IMR-90 (cell line): ENCODE measurements at regions not wholly inside any gene's neighbourhood (a gene's known extent, or its start where the extent isn't known, plus 50 kb on each side); places are given as distances from the start of the nearest gene placed in this dataset.

Experiments used
- ATAC-seq: fragments of 200-7000 bp; cut with Tn5 transposase; 2 replicates; pipeline ENCODE4 v1.9.1; 2020; ENCODE audit warnings: low read depth, mild to moderate bottlenecking, moderate library complexity
- BruUV-seq: library from RNA; stranded (reverse); fragments of 400-500 nt; replicated peaks from 2 replicates; lab custom pipeline; 2021; lab: Mats Ljungman, UMichigan
- CTCF ChIA-PET: fragments of 300-600 bp; formaldehyde crosslinking; extraction: SDS; loops from one replicate; lab custom pipeline; 2021; ENCODE audit warnings: antibody characterized with exemption; lab: Yijun Ruan, JAX
- POLR2A ChIA-PET: fragments of 300-600 bp; sonication (Branson Sonifier 250); formaldehyde crosslinking; loops from one replicate; lab custom pipeline; 2022; ENCODE audit warnings: antibody characterized with exemption; ENCODE audit not compliant: unreplicated experiment; lab: Charles Lee
- DNase-seq: peaks from one replicate; pipeline ENCODE4 v3.0.0; 2013
- H2AFZ ChIP-seq: replicated peaks from 2 replicates; pipeline ENCODE3; 2013; ENCODE audit warnings: low read length, mild to moderate bottlenecking; ENCODE audit not compliant: poor library complexity
- H2AK5ac ChIP-seq: 2 replicates; pipeline ENCODE4 v1.6.1; 2013; ENCODE audit warnings: low read depth, low read length, inconsistent platforms
- H2AK9ac ChIP-seq: replicated peaks from 2 replicates; pipeline ENCODE3; 2013; ENCODE audit warnings: mild to moderate bottlenecking, low read depth, low read length, moderate library complexity; ENCODE audit not compliant: poor library complexity
- H2BK120ac ChIP-seq: 2 replicates; pipeline ENCODE4 v1.6.1; 2013; ENCODE audit warnings: low read depth, low read length, inconsistent platforms
- H2BK15ac ChIP-seq: 3 replicates; pipeline ENCODE4 v1.6.1; 2013; ENCODE audit warnings: low read depth, low read length, inconsistent platforms
- H2BK20ac ChIP-seq: 2 replicates; pipeline ENCODE4 v1.6.1; 2013; ENCODE audit warnings: low read depth, mild to moderate bottlenecking, inconsistent platforms, low read length, moderate library complexity
- H2BK5ac ChIP-seq: 2 replicates; pipeline ENCODE4 v1.6.1; 2013; ENCODE audit warnings: mild to moderate bottlenecking, low read depth, low read length, inconsistent platforms; ENCODE audit not compliant: poor library complexity, severe bottlenecking
- H3K14ac ChIP-seq: replicated peaks from 2 replicates; pipeline ENCODE4 v1.6.1; 2013; ENCODE audit warnings: low read depth, low read length, inconsistent platforms
- H3K18ac ChIP-seq: 2 replicates; pipeline ENCODE4 v1.6.1; 2013; ENCODE audit warnings: low read depth, low read length, control low read depth
- H3K23ac ChIP-seq: 2 replicates; pipeline ENCODE4 v1.6.1; 2013; ENCODE audit warnings: low read depth, low read length, inconsistent platforms
- H3K27ac ChIP-seq: 2 replicates; pipeline ENCODE4 v1.5.1; 2013; ENCODE audit warnings: mild to moderate bottlenecking, control low read depth, low read length; ENCODE audit not compliant: insufficient read depth
- H3K27me3 ChIP-seq: 2 replicates; pipeline ENCODE4 v1.6.1; 2013; ENCODE audit warnings: low read length; ENCODE audit not compliant: control insufficient read depth, insufficient read depth
- H3K36me3 ChIP-seq: 2 replicates; pipeline ENCODE4 v1.6.1; 2013; ENCODE audit warnings: low read length, mixed read lengths; ENCODE audit not compliant: control insufficient read depth, insufficient read depth
- H3K4ac ChIP-seq: 2 replicates; pipeline ENCODE4 v1.6.1; 2013; ENCODE audit warnings: low read depth, low read length, inconsistent platforms
- H3K4me1 ChIP-seq: 2 replicates; pipeline ENCODE4 v1.6.1; 2013; ENCODE audit warnings: low read length, mixed read lengths; ENCODE audit not compliant: control insufficient read depth, insufficient read depth
- H3K4me2 ChIP-seq: 2 replicates; pipeline ENCODE4 v1.6.1; 2013; ENCODE audit warnings: low read depth, mild to moderate bottlenecking, control low read depth, low read length, moderate library complexity
- H3K4me3 ChIP-seq: 2 replicates; pipeline ENCODE4 v1.5.1; 2013; ENCODE audit warnings: low read depth, mild to moderate bottlenecking, control low read depth, low read length, moderate library complexity; ENCODE audit not compliant: insufficient read depth
- H3K56ac ChIP-seq: 2 replicates; pipeline ENCODE4 v1.6.1; 2013; ENCODE audit warnings: low read length, inconsistent platforms; ENCODE audit not compliant: insufficient read depth; ENCODE audit errors: extremely low read depth
- H3K79me1 ChIP-seq, 2 experiments: 2 replicates each; pipeline ENCODE4 v1.6.1; 2013; ENCODE audit warnings: low read length in 2 of 2, inconsistent platforms in 1 of 2, low read depth in 1 of 2
- H3K9ac ChIP-seq: 2 replicates; pipeline ENCODE4 v1.6.1; 2013; ENCODE audit warnings: low read depth, low read length, control low read depth
- H3K9me1 ChIP-seq: 2 replicates; pipeline ENCODE4 v1.6.1; 2013; ENCODE audit warnings: low read length, inconsistent platforms; ENCODE audit not compliant: insufficient read depth
- H3K9me3 ChIP-seq: 2 replicates; pipeline ENCODE4 v1.6.1; 2013; ENCODE audit warnings: low read length; ENCODE audit not compliant: control insufficient read depth, insufficient read depth
- H4K20me1 ChIP-seq: 2 replicates; pipeline ENCODE4 v1.6.1; 2013; ENCODE audit warnings: low read length, inconsistent platforms; ENCODE audit not compliant: insufficient read depth
- H4K5ac ChIP-seq: 2 replicates; pipeline ENCODE4 v1.6.1; 2013; ENCODE audit warnings: mild to moderate bottlenecking, low read depth, low read length, control low read depth
- H4K8ac ChIP-seq, 2 experiments: 2 replicates each; pipeline ENCODE4 v1.6.1; 2013; ENCODE audit warnings: low read depth in 2 of 2, low read length in 2 of 2, control low read depth in 1 of 2, inconsistent platforms in 1 of 2
- H4K91ac ChIP-seq: 2 replicates; pipeline ENCODE4 v1.6.1; 2013; ENCODE audit warnings: low read depth, low read length, inconsistent platforms; ENCODE audit not compliant: insufficient read depth
- BHLHE40 ChIP-seq: fragments of 150-350 bp; IDR thresholded peaks from 2 replicates; pipeline ENCODE4 v1.6.1; 2016; ENCODE audit warnings: mild to moderate bottlenecking, low read depth, low read length
- CEBPB ChIP-seq: IDR thresholded peaks from 2 replicates; pipeline ENCODE4 v1.6.1; 2012; ENCODE audit warnings: low read depth, low read length, improper control_type of control experiment
- CHD1 ChIP-seq: IDR thresholded peaks from 2 replicates; pipeline ENCODE4 v1.6.1; 2012; ENCODE audit warnings: low read depth, low read length, improper control_type of control experiment
- CTCF ChIP-seq: conservative IDR thresholded peaks from 2 replicates; pipeline ENCODE4 v1.5.1; 2012; ENCODE audit warnings: mild to moderate bottlenecking, low read depth, low read length, improper control_type of control experiment
- FOS ChIP-seq: fragments of 150-350 bp; IDR thresholded peaks from 2 replicates; pipeline ENCODE4 v1.6.1; 2016; ENCODE audit warnings: low read depth, low read length
- POLR2A ChIP-seq: IDR thresholded peaks from 2 replicates; pipeline ENCODE4 v1.6.1; 2012; ENCODE audit warnings: mild to moderate bottlenecking, low read depth, low read length
- RCOR1 ChIP-seq: IDR thresholded peaks from 2 replicates; pipeline ENCODE4 v1.6.1; 2012; ENCODE audit warnings: mild to moderate bottlenecking, low read length, improper control_type of control experiment; ENCODE audit not compliant: insufficient replicate concordance
- RFX5 ChIP-seq: IDR thresholded peaks from 2 replicates; pipeline ENCODE4 v1.8.0; 2012; ENCODE audit warnings: low read depth, mild to moderate bottlenecking, low read length, moderate library complexity
- SMC3 ChIP-seq: fragments of 150-350 bp; IDR thresholded peaks from 2 replicates; pipeline ENCODE4 v1.6.1; 2016; ENCODE audit warnings: low read depth, mild to moderate bottlenecking, antibody characterized with exemption, low read length, moderate library complexity
- WGBS, 2 experiments: methylation state at CpG; one replicate each; pipeline versions ENCODE4 v1.1.5 to v1.1.7; 2013; ENCODE audit warnings: missing lambda C conversion rate in 2 of 2; ENCODE audit not compliant: insufficient read length in 1 of 2; ENCODE audit errors: extremely low coverage in 2 of 2; 5-methylcytosine and 5-hydroxymethylcytosine counted together
- dilution Hi-C: fragments of 300-500 bp; cut with HindIII; formaldehyde crosslinking; loops from one replicate; pipeline ENCODE4 v1.14.3; 2018; ENCODE audit warnings: low sequenced_read_pairs; ENCODE audit not compliant: unreplicated experiment
- in situ Hi-C: fragments of 300-500 bp; cut with MboI; formaldehyde crosslinking; loops from 3 replicates; pipeline ENCODE4 v1.14.3; 2019; ENCODE audit warnings: low sequenced_read_pairs, inconsistent platforms, mixed read lengths
- intact Hi-C: fragments of 100-400 bp; cut with micrococcal nuclease; formaldehyde crosslinking; loops from 2 replicates; pipeline ENCODE4 v1.10.0; 2022

- no peak overlapping the region for H3K4me2 ChIP-seq
- H4K5ac ChIP-seq, result no peak overlapping the region
- H3K4me1 ChIP-seq, result peaks cover 1% of the 10 kb centered on the region; the same call in 1 of the 2 replicates
- H2AFZ ChIP-seq, result no peak overlapping the region
- H2AK9ac ChIP-seq, result no peak overlapping the region
- intact Hi-C loops, result no loop called here
- no peak overlapping the region for H3K18ac ChIP-seq
- BruUV-seq, result no TSS peak
- H3K36me3 ChIP-seq, result no peaks in the 10 kb centered on the region
- TF ChIP-seq CEBPB (no peak), CTCF (no peak), RCOR1 (no peak), POLR2A (no peak), SMC3 (no peak), RFX5 (no peak), BHLHE40 (no peak), CHD1 (no peak), FOS (no peak)
- peaks cover 15% of the 10 kb centered on the region for H3K27me3 ChIP-seq
- H2BK20ac ChIP-seq, result no peak overlapping the region
- WGBS, 2 experiments, result no CpG with 5 or more reads among the region's 1 CpG
- no peak overlapping the region for H2AK5ac ChIP-seq
- no peak overlapping the region for H4K8ac ChIP-seq
- no peak overlapping the region for H2BK15ac ChIP-seq
- no peaks in the 10 kb centered on the region for H3K9me3 ChIP-seq
- H4K91ac ChIP-seq, result no peak overlapping the region
- no peak overlapping the region for H2BK120ac ChIP-seq
- H3K4me3 ChIP-seq, result no peak overlapping the region
- H3K79me1 ChIP-seq, result no peaks in the 10 kb centered on the region
- DNase-seq (no peak), ATAC-seq (no peak)
- H2BK5ac ChIP-seq, result no peak overlapping the region
- no peaks in the 10 kb centered on the region for H3K9me1 ChIP-seq
- in situ Hi-C loops, result no loop called here
- H3K56ac ChIP-seq, result no peak overlapping the region
- no peak overlapping the region for H3K9ac ChIP-seq
- CTCF ChIA-PET, result no interaction called here
- H3K4ac ChIP-seq, result no peak overlapping the region
- no peak overlapping the region for H3K23ac ChIP-seq
- H4K20me1 ChIP-seq, result no peaks in the 10 kb centered on the region
- POLR2A ChIA-PET, result no interaction called here
- no peak overlapping the region for H3K27ac ChIP-seq
- dilution Hi-C loops, result no loop called here
- H3K14ac ChIP-seq, result no peak overlapping the region
Observed at GRCh38 chr21:34220556-34221195, 143.1 kb upstream of the KCNE2 start.
